ELF-1 (cell line): ENCODE measurements at regions not wholly inside any gene's neighbourhood (a gene's known extent, or its start where the extent isn't known, plus 50 kb on each side); places are given as distances from the start of the nearest gene placed in this dataset.

Source experiments
- DNase-seq: peaks from one replicate; pipeline ENCODE4 v3.0.0-alpha.2; 2016; ENCODE audit warnings: low read depth, low spot score

DNA sequence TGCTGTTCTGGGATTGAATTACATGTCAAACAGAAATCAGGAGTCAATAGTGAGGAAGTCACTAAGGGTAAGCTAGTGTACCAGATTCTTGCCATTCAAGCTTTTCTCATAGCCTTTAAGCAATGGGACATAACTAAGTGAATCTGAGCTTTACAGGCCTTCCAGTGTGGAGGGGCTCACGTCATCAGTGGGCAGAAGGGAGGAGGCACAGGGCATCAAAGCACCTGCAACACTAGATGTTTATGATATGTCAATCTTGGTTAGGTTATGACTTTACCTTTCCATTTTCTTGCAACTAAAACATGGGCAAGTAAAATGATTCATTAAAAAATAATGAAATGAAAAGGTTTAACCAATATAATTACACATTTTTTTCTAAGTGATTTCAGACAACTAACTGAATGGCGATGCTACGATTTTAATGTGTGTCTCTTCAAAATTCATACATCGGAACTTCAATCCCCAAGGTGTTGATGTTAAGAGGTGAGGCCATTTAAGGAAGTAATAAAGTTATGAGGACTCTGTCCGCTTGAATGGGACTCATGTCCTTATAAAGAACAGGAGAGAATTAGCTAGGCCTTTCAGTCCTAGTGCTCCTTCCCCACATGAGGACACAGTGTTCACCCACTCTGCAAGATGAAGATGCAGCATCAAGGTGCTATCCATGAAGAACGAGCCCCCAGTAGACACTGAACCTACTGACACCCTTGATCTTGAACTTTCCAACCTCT, 1169.2 kb upstream of the NXPH2 start:
- DNase-seq, result no peak

- peak; percentile 3 for DNase-seq
Observed at GRCh38 chr2:139946690-139947089, 1166.5 kb upstream of the NXPH2 start.

DNA sequence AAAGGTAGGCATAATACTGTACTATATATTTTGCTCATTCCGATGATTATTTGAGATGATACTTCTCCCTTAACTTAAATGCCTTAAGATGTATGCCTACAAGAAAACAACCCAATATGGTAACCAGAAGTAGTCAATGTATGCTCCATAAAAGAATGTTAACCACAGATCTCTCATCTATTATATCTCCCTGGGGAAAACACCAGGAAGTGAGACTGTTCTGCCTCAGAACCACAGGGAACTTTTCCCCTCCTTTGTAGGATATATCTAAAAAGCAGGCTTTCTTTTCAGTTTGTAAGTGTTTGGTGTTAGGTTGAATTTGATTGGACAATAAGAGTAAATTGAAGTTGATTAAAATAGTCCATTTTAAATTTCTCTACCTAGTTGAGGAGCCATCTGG, 1160.5 kb upstream of the NXPH2 start:
- no peak for DNase-seq

GRCh38 chr2:139925903-139926302, 1145.7 kb upstream of the NXPH2 start:
- no peak for DNase-seq

- DNase-seq, result no peak
Observed at GRCh38 chr2:139924070-139924469, 1143.9 kb upstream of the NXPH2 start.

DNA sequence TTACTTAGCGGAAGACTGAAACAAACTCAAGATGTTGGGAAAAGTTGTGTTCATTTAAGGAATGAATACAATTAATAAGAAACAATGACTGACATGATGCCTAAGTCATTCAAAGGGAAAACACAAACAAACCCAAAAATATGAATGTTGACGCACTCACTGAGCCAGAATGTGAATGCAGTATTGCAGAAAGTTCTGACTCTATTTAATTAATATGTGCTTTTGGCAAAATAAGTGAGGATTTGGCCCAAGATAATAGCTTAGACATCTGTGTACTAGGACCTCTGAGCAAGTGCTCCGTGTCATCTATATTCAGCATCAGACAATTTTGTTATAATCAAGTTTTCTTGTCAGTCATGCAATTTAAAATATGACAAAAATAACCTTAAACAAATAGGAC, 1138.8 kb upstream of the NXPH2 start:
- no peak for DNase-seq

GRCh38 chr2:139917690-139918384, 1137.6 kb upstream of the NXPH2 start:
- no peak for DNase-seq

DNA sequence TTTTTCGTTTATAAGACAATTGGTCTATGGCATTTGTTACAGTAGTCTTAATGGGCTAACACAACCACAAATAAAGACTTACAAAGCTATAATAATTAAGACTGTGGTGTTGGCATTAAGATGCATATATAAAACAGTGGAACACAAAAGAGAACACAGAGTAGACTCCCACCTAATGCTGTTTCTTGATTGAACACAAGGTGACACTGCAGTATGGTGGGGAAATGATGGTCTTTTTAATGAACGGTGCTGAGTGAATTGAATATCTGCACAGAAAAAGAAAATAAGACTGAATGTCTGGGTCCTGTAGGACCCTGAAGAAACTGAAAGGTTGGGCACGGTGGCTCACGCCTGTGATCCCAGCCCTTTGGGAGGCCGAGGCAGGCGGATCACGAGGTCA, 1136.6 kb upstream of the NXPH2 start:
- DNase-seq, result no peak

- no peak for DNase-seq
Observed at GRCh38 chr2:139911160-139911559, 1131.0 kb upstream of the NXPH2 start.

- no peak for DNase-seq
Observed at GRCh38 chr2:139909136-139909535, 1128.9 kb upstream of the NXPH2 start.

DNA sequence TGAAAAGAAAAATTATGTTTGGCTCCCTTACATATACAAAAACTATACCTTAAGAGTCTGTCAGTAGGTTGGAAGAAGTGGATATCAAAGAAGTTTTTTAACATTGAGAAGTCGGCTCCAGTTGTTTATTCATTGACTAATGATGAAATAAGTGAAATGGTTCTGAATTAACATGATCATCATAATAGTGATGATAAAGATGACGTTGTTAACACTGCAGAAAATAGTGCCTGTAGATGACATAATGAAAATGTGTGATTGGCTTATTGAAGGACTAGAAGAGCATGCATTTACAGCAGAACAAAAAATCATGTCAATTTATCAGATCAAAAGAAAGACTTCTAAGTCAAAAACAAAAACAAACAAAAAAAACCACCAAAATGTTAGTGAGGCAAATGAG, 1125.4 kb upstream of the NXPH2 start:
- no peak for DNase-seq

GRCh38 chr2:139891636-139892035, 1111.4 kb upstream of the NXPH2 start:
- DNase-seq, result no peak

- DNase-seq, result no peak
Observed at GRCh38 chr2:139885921-139886498, 1105.8 kb upstream of the NXPH2 start.

- DNase-seq, result no peak
Observed at GRCh38 chr2:139876964-139877363, 1096.8 kb upstream of the NXPH2 start.

- DNase-seq, result no peak
Observed at GRCh38 chr2:139876321-139876720, 1096.1 kb upstream of the NXPH2 start.

DNA sequence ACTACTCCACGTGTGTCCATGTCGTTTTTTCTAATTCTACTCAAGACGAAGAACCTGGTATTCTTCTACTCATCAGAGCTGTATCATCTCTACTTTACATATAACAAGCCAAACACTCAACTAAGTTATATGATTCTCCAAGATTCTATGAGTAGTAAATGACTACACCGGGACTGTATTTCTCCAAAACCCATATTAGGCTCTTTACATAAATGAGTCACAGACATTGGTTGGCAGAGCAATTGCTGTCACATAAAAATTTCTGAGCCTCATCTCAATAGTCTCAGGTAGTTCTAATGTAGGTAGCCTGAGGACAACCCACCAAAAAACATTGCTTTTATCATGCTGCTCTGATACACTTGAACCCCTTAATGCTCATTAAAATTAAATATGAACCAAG, 1092.3 kb upstream of the NXPH2 start:
- no peak for DNase-seq

- DNase-seq, result peak; percentile 45
Observed at GRCh38 chr2:139872032-139872431, 1091.8 kb upstream of the NXPH2 start.

GRCh38 chr2:139867601-139868226, 1087.5 kb upstream of the NXPH2 start:
- peak; percentile 1 for DNase-seq

GRCh38 chr2:139864821-139865302, 1084.7 kb upstream of the NXPH2 start:
- DNase-seq, result peak; percentile 4

- no peak for DNase-seq
Observed at GRCh38 chr2:139854769-139855483, 1074.7 kb upstream of the NXPH2 start.

DNA sequence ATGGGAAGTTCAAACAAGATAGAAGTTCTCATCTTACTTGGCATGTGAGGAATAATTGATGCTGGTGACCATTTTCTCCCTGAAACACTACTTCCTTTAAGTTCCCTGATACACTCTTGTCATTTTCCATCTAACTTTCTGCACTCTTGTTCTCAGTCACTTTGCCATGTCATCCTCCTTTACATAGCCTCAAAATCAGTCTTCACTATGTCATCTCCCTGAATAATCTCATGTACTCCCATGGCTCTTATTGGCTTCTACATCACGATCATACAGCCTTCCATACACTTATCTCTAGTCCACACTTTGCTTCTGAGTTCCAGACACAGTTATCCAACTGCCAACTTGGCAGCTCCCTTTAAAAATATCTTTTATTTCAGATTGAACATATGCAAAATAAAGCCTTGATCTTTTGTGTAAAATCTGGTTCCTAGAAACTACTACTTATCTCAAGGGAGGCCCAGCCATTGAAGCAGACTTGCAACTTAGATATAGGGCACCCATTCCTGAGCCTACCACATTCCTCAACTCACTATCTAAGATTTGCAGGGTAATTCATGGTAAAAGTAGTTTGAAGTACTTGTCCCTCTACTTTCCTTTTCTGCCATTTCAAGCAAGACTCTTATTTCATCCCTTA, 1070.2 kb upstream of the NXPH2 start:
- no peak for DNase-seq
